GM23248 (cell line): ENCODE measurements at regions not wholly inside any gene's neighbourhood (a gene's known extent, or its start where the extent isn't known, plus 50 kb on each side); places are given as distances from the start of the nearest gene placed in this dataset.
A peak's percentile ranks its signal among the peaks of the same experiment; 100 is the strongest.
"Not testable (repeated sequence)": the region's sequence is repeated elsewhere in the genome, so short reads cannot be mapped to it uniquely, and the experiment has no call there.

Source experiments
- DNase-seq: peaks from one replicate; pipeline ENCODE4 v3.0.0-alpha.2; 2015
- H2AFZ ChIP-seq: fragments of 200-600 bp; sonication (generic); 2 replicates; pipeline ENCODE4 v1.6.1; 2016; ENCODE audit warnings: antibody characterized with exemption
- H3F3A ChIP-seq: fragments of 200-600 bp; sonication (generic); 2 replicates; pipeline ENCODE4 v1.6.1; 2016; ENCODE audit warnings: mild to moderate bottlenecking, antibody characterized with exemption, mixed run types; ENCODE audit not compliant: insufficient read depth
- H3K27ac ChIP-seq: fragments of 200-600 bp; sonication (generic); 2 replicates; pipeline ENCODE4 v1.5.1; 2016; ENCODE audit warnings: mild to moderate bottlenecking
- H3K27me3 ChIP-seq: fragments of 200-600 bp; sonication (generic); replicated peaks from 2 replicates; pipeline ENCODE4 v1.6.1; 2016; ENCODE audit warnings: mild to moderate bottlenecking; ENCODE audit not compliant: insufficient read depth
- H3K36me3 ChIP-seq: fragments of 200-600 bp; sonication (generic); 2 replicates; pipeline ENCODE4 v1.6.1; 2016; ENCODE audit warnings: low read depth, mild to moderate bottlenecking
- H3K4me1 ChIP-seq: fragments of 200-600 bp; sonication (generic); 2 replicates; pipeline ENCODE4 v1.6.1; 2016; ENCODE audit warnings: mild to moderate bottlenecking; ENCODE audit not compliant: insufficient read depth
- H3K4me2 ChIP-seq: fragments of 200-600 bp; sonication (generic); one replicate; pipeline ENCODE4 v1.6.1; 2016; ENCODE audit warnings: mild to moderate bottlenecking; ENCODE audit not compliant: unreplicated experiment
- H3K4me3 ChIP-seq: fragments of 200-600 bp; sonication (generic); 2 replicates; pipeline ENCODE4 v1.5.1; 2016; ENCODE audit warnings: mild to moderate bottlenecking
- H3K79me2 ChIP-seq: fragments of 200-600 bp; sonication (generic); 2 replicates; pipeline ENCODE4 v1.6.1; 2016; ENCODE audit warnings: mild to moderate bottlenecking; ENCODE audit not compliant: insufficient read depth
- H3K9ac ChIP-seq: fragments of 200-600 bp; sonication (generic); 2 replicates; pipeline ENCODE4 v1.6.1; 2016; ENCODE audit warnings: mild to moderate bottlenecking
- H3K9me2 ChIP-seq: fragments of 200-600 bp; sonication (generic); 2 replicates; pipeline ENCODE4 v1.6.1; 2016; ENCODE audit warnings: mixed run types, mild to moderate bottlenecking, moderate library complexity; ENCODE audit not compliant: insufficient read depth
- H3K9me3 ChIP-seq: fragments of 200-600 bp; sonication (generic); one replicate; pipeline ENCODE4 v1.6.1; 2017; ENCODE audit warnings: low read depth
- H4K20me1 ChIP-seq: fragments of 200-600 bp; sonication (generic); 2 replicates; pipeline ENCODE4 v1.6.0; 2016; ENCODE audit not compliant: insufficient read depth
- EZH2 ChIP-seq: fragments of 200-600 bp; sonication (generic); IDR thresholded peaks from 2 replicates; pipeline ENCODE4 v1.6.1; 2018; ENCODE audit warnings: antibody characterized with exemption, mild to moderate bottlenecking; ENCODE audit not compliant: insufficient read depth, poor library complexity, severe bottlenecking
- EZH2phosphoT487 ChIP-seq: fragments of 200-600 bp; sonication (generic); IDR thresholded peaks from 2 replicates; pipeline ENCODE4 v1.6.1; 2018; ENCODE audit warnings: antibody characterized with exemption, moderate library complexity, mild to moderate bottlenecking, low read depth; ENCODE audit not compliant: insufficient read depth
- WGBS, 2 experiments: methylation state at CpG; one replicate each; pipeline ENCODE4 v1.1.6; 2015 to 2017; ENCODE audit warnings: low lambda C conversion rate in 2 of 2, low coverage in 1 of 2; ENCODE audit errors: missing lambda C conversion rate in 2 of 2; 5-methylcytosine and 5-hydroxymethylcytosine counted together
- in situ Hi-C: fragments of 300-500 bp; cut with MboI; formaldehyde crosslinking; loops from 2 replicates; pipeline ENCODE4 v1.15.0; 2020

DNA sequence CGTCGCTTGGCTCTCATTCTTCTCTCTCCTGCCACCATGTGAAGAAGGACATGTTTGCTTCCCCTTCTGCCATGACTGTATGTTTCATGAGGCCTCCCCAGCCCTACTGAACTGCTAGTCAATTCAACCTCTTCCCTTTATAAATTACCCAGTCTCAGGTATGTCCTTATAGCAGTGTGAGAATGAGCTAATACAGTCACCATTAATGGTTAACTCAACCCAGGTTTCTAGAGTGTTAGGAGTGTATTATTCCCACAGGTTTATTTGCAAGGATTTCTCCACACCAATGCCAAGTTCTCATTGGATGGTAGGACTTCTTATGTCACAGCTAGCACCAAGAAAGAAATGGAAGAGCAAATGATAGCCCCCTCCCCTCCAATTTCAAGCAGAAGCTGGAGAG is 71.9 kb downstream of the DYNAP start:
- DNase-seq: no peak

DNA sequence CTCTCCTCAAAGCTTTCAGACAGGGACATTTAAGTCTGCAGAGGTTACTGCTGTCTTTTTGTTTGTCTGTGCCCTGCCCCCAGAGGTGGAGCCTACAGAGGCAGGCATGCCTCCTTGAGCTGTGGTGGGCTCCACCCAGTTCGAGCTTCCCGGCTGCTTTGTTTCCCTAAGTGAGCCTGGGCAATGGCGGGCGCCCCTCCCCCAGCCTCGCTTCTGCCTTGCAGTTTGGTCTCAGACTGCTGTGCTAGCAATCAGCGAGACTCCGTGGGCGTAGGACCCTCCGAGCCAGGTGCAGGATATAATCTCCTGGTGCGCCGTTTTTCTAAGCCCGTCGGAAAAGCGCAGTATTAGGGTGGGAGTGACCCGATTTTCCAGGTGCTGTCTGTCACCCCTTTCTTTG is 78.7 kb downstream of the DYNAP start:
- H3F3A ChIP-seq, H3K4me1 ChIP-seq, in situ Hi-C loops, H2AFZ ChIP-seq, H3K4me2 ChIP-seq, DNase-seq, H3K9me3 ChIP-seq, H4K20me1 ChIP-seq, H3K27ac ChIP-seq, H3K9me2 ChIP-seq, H3K4me3 ChIP-seq, H3K27me3 ChIP-seq, H3K9ac ChIP-seq, H3K79me2 ChIP-seq, H3K36me3 ChIP-seq: not testable (repeated sequence)
- 74 to 81% methylated on average over 9 to 15 of the region's 15 CpGs for WGBS, 2 experiments

More for the DNA sequence above, 71.9 kb downstream of the DYNAP start:
- H3K27me3 ChIP-seq: peaks cover 15% of the 10 kb centered on the region
- H3K4me3 ChIP-seq: no peak overlapping the region
- H3K79me2 ChIP-seq: no peaks in the 10 kb centered on the region
- no peaks in the 10 kb centered on the region for H3K36me3 ChIP-seq
- H4K20me1 ChIP-seq: no peaks in the 10 kb centered on the region
- 39 to 46% methylated on average over 2 of the region's 2 CpGs for WGBS, 2 experiments
- in situ Hi-C loops: no loop called here
- no peak overlapping the region for H3K9ac ChIP-seq
- no peaks in the 10 kb centered on the region for H3K4me1 ChIP-seq
- H3K27ac ChIP-seq: no peak overlapping the region
- no peak overlapping the region for H2AFZ ChIP-seq
- no peaks in the 10 kb centered on the region for H3F3A ChIP-seq
- H3K4me2 ChIP-seq: no peak overlapping the region
- TF ChIP-seq EZH2phosphoT487 (no peak), EZH2 (no peak)
- H3K9me3 ChIP-seq: no peaks in the 10 kb centered on the region
- H3K9me2 ChIP-seq: no peaks in the 10 kb centered on the region

DNA sequence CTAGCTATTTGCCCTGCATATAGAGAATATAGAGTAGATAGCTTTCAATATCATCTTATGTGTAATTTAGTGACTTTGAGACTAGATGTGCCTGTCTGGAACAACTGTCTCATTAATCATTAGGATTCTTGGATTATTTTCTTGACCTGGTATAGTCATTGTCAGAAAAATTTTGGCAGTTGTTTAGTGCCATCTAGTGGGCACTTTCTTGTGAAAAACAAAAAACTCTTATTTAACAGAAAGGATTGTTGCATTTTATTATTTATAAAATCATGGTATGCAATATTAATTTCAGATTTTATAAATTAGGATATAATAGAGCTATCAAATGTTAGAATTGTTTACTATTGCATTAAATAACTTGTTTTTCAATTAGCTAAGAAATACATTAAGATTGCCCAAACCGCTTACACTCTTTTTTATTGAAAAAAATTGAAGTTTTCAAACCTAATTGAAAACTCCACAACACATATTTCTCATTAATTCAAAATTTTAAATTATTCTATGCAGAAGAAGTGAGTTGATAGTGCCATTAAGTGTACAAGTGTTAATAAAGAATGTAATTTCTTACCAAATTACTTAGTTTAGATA is 80.3 kb downstream of the DYNAP start:
- Histone ChIP-seq H3K27ac (no peak overlapping the region), H3K9me3 (no peaks in the 10 kb centered on the region), H3K36me3 (no peaks in the 10 kb centered on the region), H3K4me2 (no peak overlapping the region), H3K4me3 (no peak overlapping the region), H3K79me2 (no peaks in the 10 kb centered on the region), H4K20me1 (no peaks in the 10 kb centered on the region), H3K9ac (no peak overlapping the region), H3K9me2 (no peaks in the 10 kb centered on the region), H2AFZ (no peak overlapping the region), H3K4me1 (no peaks in the 10 kb centered on the region), H3K27me3 (no peaks in the 10 kb centered on the region), H3F3A (no peaks in the 10 kb centered on the region)
- in situ Hi-C loops: no loop called here
- DNase-seq: peak; percentile 54
- WGBS, 2 experiments: 86 to 98% methylated on average over 1 of the region's 1 CpG
- TF ChIP-seq EZH2 (no peak), EZH2phosphoT487 (no peak)

DNA sequence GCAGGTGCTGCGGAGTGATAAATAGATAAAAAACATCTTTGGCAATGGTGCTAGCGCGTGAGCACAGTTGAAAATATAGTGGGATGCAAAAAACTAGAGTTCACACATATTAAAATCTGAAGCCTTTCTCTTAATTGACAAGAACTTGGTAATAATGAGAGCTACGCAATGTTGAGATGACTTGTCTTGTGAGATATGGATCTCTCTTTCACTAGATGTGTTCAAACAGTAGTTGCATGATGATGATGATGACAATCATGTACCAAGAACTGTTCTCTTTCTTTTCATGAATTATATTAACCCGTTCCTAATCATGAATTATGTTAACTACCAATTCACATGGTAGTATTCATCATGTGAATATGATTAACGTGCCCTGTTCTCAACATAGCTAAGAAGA is 81.1 kb downstream of the DYNAP start:
- Histone ChIP-seq H3K4me2 (no peak overlapping the region), H4K20me1 (no peaks in the 10 kb centered on the region), H3F3A (no peaks in the 10 kb centered on the region), H3K4me1 (no peaks in the 10 kb centered on the region), H3K27ac (no peak overlapping the region), H3K36me3 (no peaks in the 10 kb centered on the region), H3K9me2 (no peaks in the 10 kb centered on the region), H3K79me2 (no peaks in the 10 kb centered on the region), H3K4me3 (no peak overlapping the region), H2AFZ (no peak overlapping the region), H3K9me3 (no peaks in the 10 kb centered on the region), H3K9ac (no peak overlapping the region), H3K27me3 (no peaks in the 10 kb centered on the region)
- in situ Hi-C loops: no loop called here
- TF ChIP-seq EZH2phosphoT487 (no peak), EZH2 (no peak)
- WGBS, 2 experiments: 76 to 77% methylated on average over 6 of the region's 6 CpGs
- DNase-seq: no peak

DNA sequence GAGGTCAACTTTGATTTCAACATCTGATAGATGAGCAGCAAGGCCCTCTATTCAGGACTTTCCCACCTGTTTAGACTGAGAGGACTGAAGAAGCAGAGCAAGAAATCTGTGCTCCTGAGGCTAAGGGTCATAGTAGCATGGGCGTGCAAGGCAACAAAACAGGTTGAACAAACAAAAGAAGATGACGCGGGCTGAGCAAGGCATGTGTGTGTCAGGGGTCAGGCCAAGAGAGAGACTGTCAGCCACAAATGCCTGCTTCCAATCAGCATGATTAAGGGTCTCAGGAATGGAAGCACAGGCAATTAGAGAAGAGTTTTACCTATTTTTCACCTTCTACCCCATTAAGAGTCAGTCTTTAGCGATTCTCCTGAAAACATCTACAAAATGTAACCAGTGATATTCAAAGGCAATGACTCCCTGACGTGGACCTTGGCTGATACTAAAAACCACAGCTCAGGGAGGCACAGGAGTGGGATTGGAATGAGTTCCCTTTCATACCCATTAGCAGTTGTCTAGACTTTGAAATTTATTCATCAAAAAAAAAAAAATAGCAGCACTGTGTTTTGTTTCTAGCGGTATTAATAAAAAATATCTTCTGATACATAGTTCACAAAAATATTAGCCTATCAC is 81.9 kb downstream of the DYNAP start:
- WGBS, 2 experiments: 63 to 68% methylated on average over 6 of the region's 6 CpGs
- no peak overlapping the region for H2AFZ ChIP-seq

More for the DNA sequence above, 81.9 kb downstream of the DYNAP start:
- Histone ChIP-seq H3K4me1 (no peaks in the 10 kb centered on the region), H3K9me3 (no peaks in the 10 kb centered on the region), H3K27ac (no peak overlapping the region), H3K36me3 (no peaks in the 10 kb centered on the region), H3K27me3 (no peaks in the 10 kb centered on the region), H3K4me2 (no peak overlapping the region), H3F3A (no peaks in the 10 kb centered on the region), H4K20me1 (no peaks in the 10 kb centered on the region), H3K9me2 (no peaks in the 10 kb centered on the region), H3K79me2 (no peaks in the 10 kb centered on the region), H3K9ac (no peak overlapping the region), H3K4me3 (no peak overlapping the region)
- TF ChIP-seq EZH2phosphoT487: no peak
- no peak for TF ChIP-seq EZH2
- no peak for DNase-seq
- in situ Hi-C loops: no loop called here
